GM12872 (cell line): ENCODE measurements at regions not wholly inside any gene's neighbourhood (a gene's known extent, or its start where the extent isn't known, plus 50 kb on each side); places are given as distances from the start of the nearest gene placed in this dataset.

Experiments
- CTCF ChIP-seq: IDR thresholded peaks from 3 replicates; pipeline ENCODE4 v1.5.1; 2011; ENCODE audit warnings: low read depth, mild to moderate bottlenecking, low read length, moderate library complexity; ENCODE audit not compliant: insufficient read depth

- no peak for TF ChIP-seq CTCF
Observed at GRCh38 chr10:110401401-110402076, 96.2 kb upstream of the DUSP5 start.

DNA sequence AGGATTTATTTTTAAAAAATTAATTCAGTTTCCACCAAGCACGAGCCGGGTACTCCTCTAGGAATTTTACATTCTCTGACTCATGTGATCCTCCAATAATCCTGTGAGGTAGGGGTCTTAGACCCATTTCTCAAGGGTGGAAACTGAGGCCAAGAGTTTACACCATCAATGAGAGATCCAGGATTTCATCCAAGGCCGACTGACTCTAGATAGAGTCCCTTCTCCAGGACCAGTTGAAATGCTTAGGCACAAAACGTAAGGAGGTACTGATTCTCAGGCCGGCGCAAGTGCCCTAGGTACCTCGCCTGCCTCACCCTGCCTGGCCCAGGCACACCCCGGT lies 95.7 kb upstream of the DUSP5 start:
- TF ChIP-seq CTCF = no peak

DNA sequence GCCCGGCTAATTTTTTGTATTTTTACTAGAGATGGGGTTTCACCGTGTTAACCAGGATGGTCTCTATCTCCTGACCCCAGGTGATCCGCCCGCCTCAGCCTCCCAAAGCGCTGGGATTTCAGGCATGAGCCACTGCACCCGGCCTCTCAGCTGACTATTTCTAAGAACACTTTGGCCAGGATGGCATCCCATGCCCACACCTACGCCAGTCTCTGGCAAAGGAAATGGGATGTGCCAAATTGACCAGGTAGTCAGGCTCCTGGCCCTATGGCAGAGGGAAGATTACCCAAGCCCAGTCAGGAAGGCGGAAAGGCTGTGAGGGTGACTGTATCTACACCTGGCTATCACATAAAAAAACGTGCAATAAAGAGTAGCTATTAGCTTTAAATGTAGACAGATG lies 94.1 kb upstream of the DUSP5 start:
- TF ChIP-seq CTCF = no peak

- TF ChIP-seq CTCF = no peak
Observed at GRCh38 chr10:110404413-110404812, 93.3 kb upstream of the DUSP5 start.

- TF ChIP-seq CTCF = no peak
Observed at GRCh38 chr10:110404825-110405224, 92.9 kb upstream of the DUSP5 start.

- no peak for TF ChIP-seq CTCF
Observed at GRCh38 chr10:110405380-110405779, 92.3 kb upstream of the DUSP5 start.

- no peak for TF ChIP-seq CTCF
Observed at GRCh38 chr10:110407301-110408170, 90.2 kb upstream of the DUSP5 start.
